Breast epithelium (tissue), 3 donors: ENCODE measurements at regions not wholly inside any gene's neighbourhood (a gene's known extent, or its start where the extent isn't known, plus 50 kb on each side); places are given as distances from the start of the nearest gene placed in this dataset.

Experiments
- CTCF ChIP-seq, 3 donors: fragments of 450-650 bp; IDR thresholded peaks; one replicate each; pipeline ENCODE4 v1.5.1; 2016 to 2017; ENCODE audit warnings: antibody characterized with exemption in 3 of 3, mild to moderate bottlenecking in 3 of 3, moderate library complexity in 3 of 3
- POLR2A ChIP-seq: fragments of 450-650 bp; IDR thresholded peaks from one replicate; pipeline ENCODE4 v1.6.1; 2016; ENCODE audit warnings: antibody characterized with exemption, mild to moderate bottlenecking, moderate library complexity
- POLR2AphosphoS5 ChIP-seq, 3 donors: sonication (generic); formaldehyde crosslinking; IDR thresholded peaks; one replicate each; pipeline ENCODE4 v1.6.1; 2017; ENCODE audit warnings: antibody characterized with exemption in 3 of 3

GRCh38 chr2:33723329-33723728 is 124.2 kb upstream of the FAM98A start:
- no peak for TF ChIP-seq POLR2A
- no peak for TF ChIP-seq POLR2AphosphoS5 (IDR thresholded peaks at IDR 0.05)
- no peak for TF ChIP-seq CTCF (IDR thresholded peaks at IDR 0.05)
